Keratinocyte (primary cell): ENCODE measurements at regions not wholly inside any gene's neighbourhood (a gene's known extent, or its start where the extent isn't known, plus 50 kb on each side); places are given as distances from the start of the nearest gene placed in this dataset.

Experiments used
- EZH2 ChIP-seq: IDR thresholded peaks from one replicate; pipeline ENCODE4 v1.6.1; 2012; ENCODE audit warnings: inconsistent platforms, mild to moderate bottlenecking, low read length, moderate library complexity
- TF ChIP-seq, protein P1 (sequence below), 3 experiments: IDR thresholded peaks in 1 of 3; conservative IDR thresholded peaks in 1 of 3; optimal IDR thresholded peaks in 1 of 3; 2 replicates in 2 of 3; 3 replicates in 1 of 3; pipeline versions ENCODE3 to v1.5.1; 2011; ENCODE audit warnings: low read length in 3 of 3, mild to moderate bottlenecking in 3 of 3, moderate library complexity in 2 of 3, control low read depth in 1 of 3, inconsistent platforms in 1 of 3; ENCODE audit not compliant: insufficient read depth in 2 of 3; ENCODE audit errors: extremely low read depth in 1 of 3

DNA sequence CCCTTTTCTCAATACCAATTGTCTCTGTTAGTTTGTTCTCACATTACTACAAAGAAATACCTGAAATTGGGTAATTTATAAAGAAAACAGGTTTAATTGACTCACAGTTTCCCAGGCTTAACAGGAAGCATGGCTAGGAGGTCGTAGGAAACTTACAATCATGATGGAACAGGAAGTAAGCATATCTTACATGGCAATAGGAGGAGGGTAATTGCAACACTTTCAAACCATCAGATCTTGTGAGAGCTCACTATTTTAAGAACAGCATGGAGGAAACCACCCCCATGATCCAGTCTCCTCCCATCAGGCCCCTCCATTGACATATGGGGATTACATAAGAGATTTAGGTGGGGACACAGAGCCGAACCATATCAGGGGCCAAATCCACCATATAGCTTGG, 1210.1 kb upstream of the SPRY2 start:
- TF ChIP-seq, protein P1, sequence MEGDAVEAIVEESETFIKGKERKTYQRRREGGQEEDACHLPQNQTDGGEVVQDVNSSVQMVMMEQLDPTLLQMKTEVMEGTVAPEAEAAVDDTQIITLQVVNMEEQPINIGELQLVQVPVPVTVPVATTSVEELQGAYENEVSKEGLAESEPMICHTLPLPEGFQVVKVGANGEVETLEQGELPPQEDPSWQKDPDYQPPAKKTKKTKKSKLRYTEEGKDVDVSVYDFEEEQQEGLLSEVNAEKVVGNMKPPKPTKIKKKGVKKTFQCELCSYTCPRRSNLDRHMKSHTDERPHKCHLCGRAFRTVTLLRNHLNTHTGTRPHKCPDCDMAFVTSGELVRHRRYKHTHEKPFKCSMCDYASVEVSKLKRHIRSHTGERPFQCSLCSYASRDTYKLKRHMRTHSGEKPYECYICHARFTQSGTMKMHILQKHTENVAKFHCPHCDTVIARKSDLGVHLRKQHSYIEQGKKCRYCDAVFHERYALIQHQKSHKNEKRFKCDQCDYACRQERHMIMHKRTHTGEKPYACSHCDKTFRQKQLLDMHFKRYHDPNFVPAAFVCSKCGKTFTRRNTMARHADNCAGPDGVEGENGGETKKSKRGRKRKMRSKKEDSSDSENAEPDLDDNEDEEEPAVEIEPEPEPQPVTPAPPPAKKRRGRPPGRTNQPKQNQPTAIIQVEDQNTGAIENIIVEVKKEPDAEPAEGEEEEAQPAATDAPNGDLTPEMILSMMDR (optimal IDR thresholded peaks at IDR 0.05 in 1 of 3, IDR thresholded peaks at IDR 0.05 in 1 of 3, conservative IDR thresholded peaks at IDR 0.05 in 1 of 3; ENCODE audit: extremely low read depth in 1 of 3, insufficient read depth in 2 of 3, low read length in 3 of 3), result no peak
- no peak for TF ChIP-seq EZH2
